Suprapubic skin (tissue), 4 donors: ENCODE measurements at regions not wholly inside any gene's neighbourhood (a gene's known extent, or its start where the extent isn't known, plus 50 kb on each side); places are given as distances from the start of the nearest gene placed in this dataset.

Experiments
- DNase-seq, 2 donors: peaks; one replicate each; pipeline ENCODE4 v3.0.0-alpha.2; 2019; ENCODE audit warnings: low spot score in 2 of 2
- H3K27ac ChIP-seq: fragments of 200-600 bp; sonication (generic); one replicate; pipeline ENCODE4 v1.5.1; 2019
- H3K27me3 ChIP-seq: fragments of 200-600 bp; sonication (generic); one replicate; pipeline ENCODE4 v1.5.1; 2019
- H3K36me3 ChIP-seq: fragments of 200-600 bp; sonication (generic); one replicate; pipeline ENCODE4 v1.5.1; 2019
- H3K4me1 ChIP-seq: fragments of 200-600 bp; sonication (generic); one replicate; pipeline ENCODE4 v1.5.1; 2019
- H3K4me3 ChIP-seq: fragments of 200-600 bp; sonication (generic); one replicate; pipeline ENCODE4 v1.5.1; 2019; ENCODE audit warnings: mild to moderate bottlenecking
- H3K9me3 ChIP-seq: fragments of 200-600 bp; sonication (generic); one replicate; pipeline ENCODE4 v1.5.1; 2019
- CTCF ChIP-seq, 2 donors: fragments of 200-600 bp in 1 of 2; fragments of 450-650 bp in 1 of 2; sonication (generic) in 1 of 2; IDR thresholded peaks; one replicate each; pipeline ENCODE4 v1.5.1; 2016 to 2019; ENCODE audit warnings: antibody characterized with exemption in 2 of 2, mild to moderate bottlenecking in 1 of 2, moderate library complexity in 1 of 2
- EP300 ChIP-seq: sonication (generic); formaldehyde crosslinking; IDR thresholded peaks from one replicate; pipeline ENCODE4 v1.6.1; 2017; ENCODE audit warnings: antibody characterized with exemption
- POLR2A ChIP-seq, 2 donors: fragments of 450-650 bp; IDR thresholded peaks; one replicate each; pipeline ENCODE4 v1.6.1; 2017; ENCODE audit warnings: antibody characterized with exemption in 2 of 2, mild to moderate bottlenecking in 2 of 2, moderate library complexity in 2 of 2
- POLR2AphosphoS5 ChIP-seq, 3 donors: sonication (generic); formaldehyde crosslinking; IDR thresholded peaks; one replicate each; pipeline ENCODE4 v1.6.1; 2017; ENCODE audit warnings: antibody characterized with exemption in 3 of 3
- WGBS: methylation state at CpG from one replicate; pipeline ENCODE4 v1.1.5; 2018; 5-methylcytosine and 5-hydroxymethylcytosine counted together

GRCh38 chr10:55782181-55782580 is 578.9 kb downstream of the ZWINT start:
- Histone ChIP-seq H3K4me1 (no peaks in the 10 kb centered on the region), H3K27me3 (no peaks in the 10 kb centered on the region), H3K9me3 (peaks cover 2% of the 10 kb centered on the region), H3K27ac (no peak overlapping the region), H3K4me3 (no peak overlapping the region), H3K36me3 (no peaks in the 10 kb centered on the region)
- DNase-seq, result no peak
- no peak for TF ChIP-seq POLR2A (IDR thresholded peaks at IDR 0.05)
- TF ChIP-seq CTCF (IDR thresholded peaks at IDR 0.05), result no peak
- TF ChIP-seq POLR2AphosphoS5 (IDR thresholded peaks at IDR 0.05), result no peak
- TF ChIP-seq EP300, result no peak
- WGBS, result 77% methylated on average over 4 of the region's 4 CpGs

- TF ChIP-seq EP300 (no peak), POLR2A (IDR thresholded peaks at IDR 0.05) (no peak), POLR2AphosphoS5 (IDR thresholded peaks at IDR 0.05) (no peak), CTCF (IDR thresholded peaks at IDR 0.05) (no peak)
- H3K36me3 ChIP-seq, result no peaks in the 10 kb centered on the region
- no peak for DNase-seq
- H3K4me1 ChIP-seq, result no peaks in the 10 kb centered on the region
- H3K27ac ChIP-seq, result no peak overlapping the region
- 37% methylated on average over 1 of the region's 1 CpG for WGBS
- no peaks in the 10 kb centered on the region for H3K9me3 ChIP-seq
- no peak overlapping the region for H3K4me3 ChIP-seq
- H3K27me3 ChIP-seq, result no peaks in the 10 kb centered on the region
Observed at GRCh38 chr10:55766212-55766611, 594.8 kb downstream of the ZWINT start.

- Histone ChIP-seq H3K4me3 (no peak overlapping the region), H3K36me3 (no peaks in the 10 kb centered on the region), H3K4me1 (no peaks in the 10 kb centered on the region), H3K9me3 (no peaks in the 10 kb centered on the region), H3K27me3 (no peaks in the 10 kb centered on the region), H3K27ac (no peak overlapping the region)
- no peak for DNase-seq
- TF ChIP-seq POLR2A (IDR thresholded peaks at IDR 0.05) (no peak), CTCF (IDR thresholded peaks at IDR 0.05) (no peak), POLR2AphosphoS5 (IDR thresholded peaks at IDR 0.05) (no peak), EP300 (no peak)
- WGBS, result 33% methylated on average over 2 of the region's 2 CpGs
Observed at GRCh38 chr10:55750458-55750857, 610.6 kb downstream of the ZWINT start.

GRCh38 chr10:55747244-55747643 is 613.8 kb downstream of the ZWINT start:
- no peak overlapping the region for H3K4me3 ChIP-seq
- DNase-seq, result no peak

GRCh38 chr10:55746002-55746401 is 615.1 kb downstream of the ZWINT start:
- 56% methylated on average over 1 of the region's 1 CpG for WGBS
- Histone ChIP-seq H3K36me3 (no peaks in the 10 kb centered on the region), H3K27ac (no peak overlapping the region), H3K27me3 (no peaks in the 10 kb centered on the region), H3K9me3 (no peaks in the 10 kb centered on the region), H3K4me1 (no peaks in the 10 kb centered on the region), H3K4me3 (no peak overlapping the region)
- TF ChIP-seq POLR2A (IDR thresholded peaks at IDR 0.05) (no peak), CTCF (IDR thresholded peaks at IDR 0.05) (no peak), EP300 (no peak), POLR2AphosphoS5 (IDR thresholded peaks at IDR 0.05) (no peak)
- no peak for DNase-seq

More at GRCh38 chr10:55747244-55747643, 613.8 kb downstream of the ZWINT start:
- H3K27ac ChIP-seq, result no peak overlapping the region
- H3K4me1 ChIP-seq, result no peaks in the 10 kb centered on the region
- H3K36me3 ChIP-seq, result no peaks in the 10 kb centered on the region
- TF ChIP-seq EP300 (no peak), POLR2AphosphoS5 (IDR thresholded peaks at IDR 0.05) (no peak), POLR2A (IDR thresholded peaks at IDR 0.05) (no peak), CTCF (IDR thresholded peaks at IDR 0.05) (no peak)
- no peaks in the 10 kb centered on the region for H3K9me3 ChIP-seq
- H3K27me3 ChIP-seq, result no peaks in the 10 kb centered on the region
- 33% methylated on average over 3 of the region's 3 CpGs for WGBS
